GM21526 (cell line): ENCODE measurements at regions not wholly inside any gene's neighbourhood (a gene's known extent, or its start where the extent isn't known, plus 50 kb on each side); places are given as distances from the start of the nearest gene placed in this dataset.

ENCODE experiments used
- ATAC-seq: cut with Tn5 transposase; IDR thresholded peaks from one replicate; pipeline ENCODE4 v1.9.1; 2021; ENCODE audit warnings: moderate library complexity; ENCODE audit not compliant: unreplicated experiment, low FRiP score

GRCh38 chr18:40066368-40066767 lies 1888.7 kb upstream of the PIK3C3 start:
- ATAC-seq: no peak

- ATAC-seq: no peak
Measured at GRCh38 chr18:40063488-40063887, 1891.5 kb upstream of the PIK3C3 start.

- no peak for ATAC-seq
Measured at GRCh38 chr18:40061086-40061485, 1893.9 kb upstream of the PIK3C3 start.

GRCh38 chr18:40060562-40060961 lies 1894.5 kb upstream of the PIK3C3 start:
- no peak for ATAC-seq

- ATAC-seq: no peak
Measured at GRCh38 chr18:40058811-40059570, 1896.0 kb upstream of the PIK3C3 start.

GRCh38 chr18:40056079-40056692 lies 1898.8 kb upstream of the PIK3C3 start:
- no peak for ATAC-seq

GRCh38 chr18:40055262-40055661 lies 1899.8 kb upstream of the PIK3C3 start:
- ATAC-seq: no peak

- ATAC-seq: no peak
Measured at GRCh38 chr18:40049716-40050115, 1905.3 kb upstream of the PIK3C3 start.

GRCh38 chr18:40048886-40049650 lies 1906.0 kb upstream of the PIK3C3 start:
- no peak for ATAC-seq

GRCh38 chr18:40048253-40048652 lies 1906.8 kb upstream of the PIK3C3 start:
- no peak for ATAC-seq

GRCh38 chr18:40046596-40046995 lies 1908.4 kb upstream of the PIK3C3 start:
- no peak for ATAC-seq

- ATAC-seq: no peak
Measured at GRCh38 chr18:40041951-40042350, 1913.1 kb upstream of the PIK3C3 start.

GRCh38 chr18:40040574-40040973 lies 1914.5 kb upstream of the PIK3C3 start:
- no peak for ATAC-seq

GRCh38 chr18:40037356-40037755 lies 1917.7 kb upstream of the PIK3C3 start:
- no peak for ATAC-seq

GRCh38 chr18:40036861-40037260 lies 1918.2 kb upstream of the PIK3C3 start:
- ATAC-seq: no peak

GRCh38 chr18:40035966-40036365 lies 1919.1 kb upstream of the PIK3C3 start:
- no peak for ATAC-seq

GRCh38 chr18:40032076-40032475 lies 1923.0 kb upstream of the PIK3C3 start:
- no peak for ATAC-seq

- ATAC-seq: no peak
Measured at GRCh38 chr18:40031435-40031834, 1923.6 kb upstream of the PIK3C3 start.

GRCh38 chr18:40019797-40020392 lies 1935.1 kb upstream of the PIK3C3 start:
- ATAC-seq: no peak

- no peak for ATAC-seq
Measured at GRCh38 chr18:40018266-40018665, 1936.8 kb upstream of the PIK3C3 start.

- ATAC-seq: no peak
Measured at GRCh38 chr18:40017021-40017420, 1938.0 kb upstream of the PIK3C3 start.
